ENCODE measurements at regions not wholly inside any gene's neighbourhood (a gene's known extent, or its start where the extent isn't known, plus 50 kb on each side); places are given as distances from the start of the nearest gene placed in this dataset.

GRCh38 chr1:234720709-234721441, 110.9 kb upstream of the IRF2BP2 start:
- Mint-ChIP-seq H3K27ac (no peak overlapping the region), H3K27me3 (no peaks in the 10 kb centered on the region), H3K9me3 (no peaks in the 10 kb centered on the region), H3K4me3 (no peak overlapping the region), H3K4me1 (peaks cover 58% of the 10 kb centered on the region)
- ATAC-seq (no peak), DNase-seq (no peak)

- Mint-ChIP-seq H3K4me1 (peaks cover 46% of the 10 kb centered on the region), H3K9me3 (no peaks in the 10 kb centered on the region), H3K27ac (no peak overlapping the region), H3K4me3 (no peak overlapping the region), H3K27me3 (no peaks in the 10 kb centered on the region)
- no peak for DNase-seq
- ATAC-seq = no peak
These were observed 109.7 kb upstream of the IRF2BP2 start for GRCh38 chr1:234719454-234720251.

GRCh38 chr1:234718496-234719453, 108.8 kb upstream of the IRF2BP2 start:
- H3K9me3 Mint-ChIP-seq = no peaks in the 10 kb centered on the region
- H3K4me3 Mint-ChIP-seq = no peak overlapping the region
- H3K4me1 Mint-ChIP-seq = peaks cover 42% of the 10 kb centered on the region
- no peak for ATAC-seq
- no peak overlapping the region for H3K27ac Mint-ChIP-seq
- no peak for DNase-seq
- H3K27me3 Mint-ChIP-seq = no peaks in the 10 kb centered on the region

GRCh38 chr1:234716908-234717375, 107.0 kb upstream of the IRF2BP2 start:
- no peak for ATAC-seq
- H3K27ac Mint-ChIP-seq = no peak overlapping the region
- no peak for DNase-seq
- H3K9me3 Mint-ChIP-seq = no peaks in the 10 kb centered on the region
- peaks cover 24% of the 10 kb centered on the region for H3K4me1 Mint-ChIP-seq
- no peak overlapping the region for H3K4me3 Mint-ChIP-seq
- H3K27me3 Mint-ChIP-seq = no peaks in the 10 kb centered on the region

GRCh38 chr1:234715252-234716014, 105.5 kb upstream of the IRF2BP2 start:
- no peak for ATAC-seq
- no peak overlapping the region for H3K4me3 Mint-ChIP-seq
- H3K27me3 Mint-ChIP-seq = no peaks in the 10 kb centered on the region
- peaks cover 18% of the 10 kb centered on the region for H3K4me1 Mint-ChIP-seq
- H3K9me3 Mint-ChIP-seq = no peaks in the 10 kb centered on the region
- no peak overlapping the region for H3K27ac Mint-ChIP-seq
- no peak for DNase-seq

- peaks cover 2 to 3% of the 10 kb centered on the region in 2 donors for H3K9me3 Mint-ChIP-seq
- H3K27ac Mint-ChIP-seq = no peak overlapping the region
- peaks cover 12% of the 10 kb centered on the region for H3K4me1 Mint-ChIP-seq
- DNase-seq = no peak
- no peak overlapping the region for H3K4me3 Mint-ChIP-seq
- ATAC-seq = no peak
- no peaks in the 10 kb centered on the region for H3K27me3 Mint-ChIP-seq
These were observed 103.9 kb upstream of the IRF2BP2 start for GRCh38 chr1:234713859-234714258.

- Mint-ChIP-seq H3K27ac (no peak overlapping the region), H3K4me3 (no peak overlapping the region), H3K9me3 (peaks cover 7% of the 10 kb centered on the region in 2 donors), H3K27me3 (no peaks in the 10 kb centered on the region), H3K4me1 (peaks cover 12% of the 10 kb centered on the region)
- ATAC-seq = no peak
- DNase-seq = no peak
These were observed 103.5 kb upstream of the IRF2BP2 start for GRCh38 chr1:234713440-234713839.

GRCh38 chr1:234712891-234713305, 102.9 kb upstream of the IRF2BP2 start:
- Mint-ChIP-seq H3K4me1 (peaks cover 12% of the 10 kb centered on the region), H3K27me3 (no peaks in the 10 kb centered on the region), H3K27ac (no peak overlapping the region), H3K9me3 (peaks cover 7% of the 10 kb centered on the region in 2 donors), H3K4me3 (no peak overlapping the region)
- DNase-seq = no peak
- ATAC-seq = no peak

- DNase-seq (no peak), ATAC-seq (no peak)
- Mint-ChIP-seq H3K9me3 (peaks cover 8 to 10% of the 10 kb centered on the region in 2 donors), H3K27ac (no peak overlapping the region), H3K27me3 (no peaks in the 10 kb centered on the region), H3K4me3 (no peak overlapping the region), H3K4me1 (peaks cover 14% of the 10 kb centered on the region)
These were observed 101.2 kb upstream of the IRF2BP2 start for GRCh38 chr1:234710936-234711724.

- H3K4me3 Mint-ChIP-seq = no peak overlapping the region
- peaks cover 12 to 13% of the 10 kb centered on the region in 2 donors for H3K9me3 Mint-ChIP-seq
- H3K4me1 Mint-ChIP-seq = peaks cover 18% of the 10 kb centered on the region
- ATAC-seq (no peak), DNase-seq (no peak)
- no peaks in the 10 kb centered on the region for H3K27me3 Mint-ChIP-seq
- no peak overlapping the region for H3K27ac Mint-ChIP-seq
These were observed 100.4 kb upstream of the IRF2BP2 start for GRCh38 chr1:234710381-234710780.

GRCh38 chr1:234709473-234710228, 99.7 kb upstream of the IRF2BP2 start:
- Mint-ChIP-seq H3K27me3 (no peaks in the 10 kb centered on the region), H3K4me3 (no peak overlapping the region), H3K27ac (peak overlapping the region; percentile 48 to 68), H3K4me1 (peaks cover 18% of the 10 kb centered on the region), H3K9me3 (peaks cover 12 to 13% of the 10 kb centered on the region in 2 donors)
- DNase-seq = no peak
- no peak for ATAC-seq

- ATAC-seq = no peak
- DNase-seq = no peak
- Mint-ChIP-seq H3K4me1 (peaks cover 14% of the 10 kb centered on the region), H3K4me3 (no peak overlapping the region), H3K27ac (peak overlapping the region in 1 of 2 donors; percentile 48), H3K9me3 (peaks cover 13 to 17% of the 10 kb centered on the region in 2 donors), H3K27me3 (no peaks in the 10 kb centered on the region)
These were observed 98.9 kb upstream of the IRF2BP2 start for GRCh38 chr1:234708700-234709395.

GRCh38 chr1:234707641-234708040, 97.7 kb upstream of the IRF2BP2 start:
- peaks cover 12% of the 10 kb centered on the region for H3K4me1 Mint-ChIP-seq
- H3K4me3 Mint-ChIP-seq = no peak overlapping the region
- peaks cover 13 to 17% of the 10 kb centered on the region in 2 donors for H3K9me3 Mint-ChIP-seq
- no peak for DNase-seq
- no peak for ATAC-seq
- H3K27me3 Mint-ChIP-seq = no peaks in the 10 kb centered on the region
- H3K27ac Mint-ChIP-seq = no peak overlapping the region

All from stimulated activated naive CD8-positive, alpha-beta T cell treated with anti-CD3 and anti-CD28 coated beads, Interleukin-15, amount 100 ng/mL, for 72 hours (primary cell).